OCI-LY1 (cell line): ENCODE measurements at regions not wholly inside any gene's neighbourhood (a gene's known extent, or its start where the extent isn't known, plus 50 kb on each side); places are given as distances from the start of the nearest gene placed in this dataset.

Source experiments
- H2AFZ ChIP-seq: fragments of 200-600 bp; sonication (generic), shearing (Covaris generic); 2 replicates; pipeline ENCODE4 v1.6.0; 2014; ENCODE audit warnings: antibody characterized with exemption, mild to moderate bottlenecking, low read length
- H3F3A ChIP-seq: fragments of 200-600 bp; sonication (generic), shearing (Covaris generic); 2 replicates; pipeline ENCODE4 v1.6.0; 2014; ENCODE audit warnings: mild to moderate bottlenecking, antibody characterized with exemption, low read length, moderate library complexity; ENCODE audit not compliant: insufficient read depth
- H3K27ac ChIP-seq: fragments of 200-600 bp; sonication (generic); 2 replicates; pipeline ENCODE4 v1.5.1; 2014; ENCODE audit warnings: low read length, mixed run types, mild to moderate bottlenecking, low read depth; ENCODE audit not compliant: poor library complexity, severe bottlenecking
- H3K27me3 ChIP-seq: fragments of 200-600 bp; sonication (generic); 2 replicates; pipeline ENCODE4 v1.6.0; 2014; ENCODE audit warnings: antibody characterized with exemption, mild to moderate bottlenecking, low read length, moderate library complexity; ENCODE audit not compliant: insufficient read depth
- H3K36me3 ChIP-seq: fragments of 200-600 bp; sonication (generic); 2 replicates; pipeline ENCODE4 v1.6.1; 2014; ENCODE audit warnings: mild to moderate bottlenecking, antibody characterized with exemption, low read length, moderate library complexity, mixed read lengths; ENCODE audit not compliant: insufficient read depth
- H3K4me1 ChIP-seq: fragments of 200-600 bp; sonication (generic); 2 replicates; pipeline ENCODE4 v1.5.1; 2014; ENCODE audit warnings: mild to moderate bottlenecking, low read length, moderate library complexity; ENCODE audit not compliant: insufficient read depth, severe bottlenecking
- H3K4me2 ChIP-seq: fragments of 200-600 bp; sonication (generic), shearing (Covaris generic); 2 replicates; pipeline ENCODE4 v1.6.1; 2014; ENCODE audit warnings: low read length
- H3K4me3 ChIP-seq: fragments of 200-600 bp; sonication (generic); 2 replicates; pipeline ENCODE4 v1.5.1; 2014; ENCODE audit warnings: low read length, low read depth, mild to moderate bottlenecking, mixed read lengths; ENCODE audit not compliant: poor library complexity, severe bottlenecking
- H3K79me2 ChIP-seq: fragments of 200-600 bp; shearing (Covaris generic); 2 replicates; pipeline ENCODE4 v1.6.1; 2016; ENCODE audit warnings: mixed run types, low read length, mixed read lengths; ENCODE audit not compliant: insufficient read depth
- H3K9ac ChIP-seq: fragments of 200-600 bp; sonication (generic), shearing (Covaris generic); 2 replicates; pipeline ENCODE4 v1.6.1; 2014; ENCODE audit warnings: mild to moderate bottlenecking, low read length, mixed read lengths
- H3K9me2 ChIP-seq: fragments of 200-600 bp; sonication (generic), shearing (Covaris generic); 2 replicates; pipeline ENCODE4 v1.6.1; 2014; ENCODE audit warnings: low read depth, mild to moderate bottlenecking, low read length, mixed read lengths
- H3K9me3 ChIP-seq: fragments of 200-600 bp; shearing (Covaris generic); 2 replicates; pipeline ENCODE4 v1.6.1; 2014; ENCODE audit warnings: low read length, mixed read lengths
- H4K20me1 ChIP-seq: fragments of 200-600 bp; sonication (generic), shearing (Covaris generic); 2 replicates; pipeline ENCODE4 v1.6.0; 2016; ENCODE audit warnings: mild to moderate bottlenecking, low read length; ENCODE audit not compliant: insufficient read depth
- EZH2 ChIP-seq: fragments of 200-600 bp; sonication (generic), shearing (Covaris generic); IDR thresholded peaks from 2 replicates; pipeline ENCODE4 v1.8.0; 2017; ENCODE audit warnings: borderline replicate concordance, mixed run types, mild to moderate bottlenecking, antibody characterized with exemption, low read length, moderate library complexity, mixed read lengths
- TF ChIP-seq, protein P1 (sequence below): fragments of 200-600 bp; sonication (generic), shearing (Covaris generic); IDR thresholded peaks from 2 replicates; pipeline ENCODE4 v1.5.1; 2017; ENCODE audit warnings: mild to moderate bottlenecking, antibody characterized with exemption, low read length, moderate library complexity, mixed read lengths

DNA sequence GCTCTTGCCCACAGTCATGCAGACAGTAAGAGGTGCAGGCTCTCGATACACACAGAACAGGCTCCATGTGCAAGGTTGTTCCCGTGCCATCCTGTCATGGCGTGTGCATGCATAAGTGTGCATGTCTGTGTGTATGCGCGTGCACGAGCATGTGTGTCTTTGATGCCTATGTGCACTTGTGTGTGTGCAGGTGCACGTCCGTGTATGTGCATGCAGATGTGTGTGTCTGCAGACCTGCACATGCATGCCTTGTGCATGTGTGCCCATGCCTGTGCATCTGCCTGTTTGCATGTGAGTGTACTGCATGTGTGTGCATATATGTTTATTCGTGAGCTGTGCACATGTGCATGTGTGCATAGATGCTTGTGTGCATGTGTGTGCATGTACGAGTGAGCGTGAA is 309.8 kb downstream of the TMEM121 start:
- no peaks in the 10 kb centered on the region for H3K27me3 ChIP-seq
- H3K4me1 ChIP-seq: no peaks in the 10 kb centered on the region
- TF ChIP-seq EZH2: no peak
- TF ChIP-seq, protein P1, sequence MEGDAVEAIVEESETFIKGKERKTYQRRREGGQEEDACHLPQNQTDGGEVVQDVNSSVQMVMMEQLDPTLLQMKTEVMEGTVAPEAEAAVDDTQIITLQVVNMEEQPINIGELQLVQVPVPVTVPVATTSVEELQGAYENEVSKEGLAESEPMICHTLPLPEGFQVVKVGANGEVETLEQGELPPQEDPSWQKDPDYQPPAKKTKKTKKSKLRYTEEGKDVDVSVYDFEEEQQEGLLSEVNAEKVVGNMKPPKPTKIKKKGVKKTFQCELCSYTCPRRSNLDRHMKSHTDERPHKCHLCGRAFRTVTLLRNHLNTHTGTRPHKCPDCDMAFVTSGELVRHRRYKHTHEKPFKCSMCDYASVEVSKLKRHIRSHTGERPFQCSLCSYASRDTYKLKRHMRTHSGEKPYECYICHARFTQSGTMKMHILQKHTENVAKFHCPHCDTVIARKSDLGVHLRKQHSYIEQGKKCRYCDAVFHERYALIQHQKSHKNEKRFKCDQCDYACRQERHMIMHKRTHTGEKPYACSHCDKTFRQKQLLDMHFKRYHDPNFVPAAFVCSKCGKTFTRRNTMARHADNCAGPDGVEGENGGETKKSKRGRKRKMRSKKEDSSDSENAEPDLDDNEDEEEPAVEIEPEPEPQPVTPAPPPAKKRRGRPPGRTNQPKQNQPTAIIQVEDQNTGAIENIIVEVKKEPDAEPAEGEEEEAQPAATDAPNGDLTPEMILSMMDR: no peak
- H3K9ac ChIP-seq: no peak overlapping the region
- H4K20me1 ChIP-seq: no peaks in the 10 kb centered on the region
- H3F3A ChIP-seq: no peaks in the 10 kb centered on the region
- no peaks in the 10 kb centered on the region; the same call in 1 of the 2 replicates for H3K36me3 ChIP-seq
- H3K27ac ChIP-seq: no peak overlapping the region
- H3K9me2 ChIP-seq: no peaks in the 10 kb centered on the region
- no peak overlapping the region for H2AFZ ChIP-seq
- no peak overlapping the region for H3K4me2 ChIP-seq
- no peaks in the 10 kb centered on the region for H3K9me3 ChIP-seq
- H3K79me2 ChIP-seq: no peaks in the 10 kb centered on the region
- no peak overlapping the region for H3K4me3 ChIP-seq

DNA sequence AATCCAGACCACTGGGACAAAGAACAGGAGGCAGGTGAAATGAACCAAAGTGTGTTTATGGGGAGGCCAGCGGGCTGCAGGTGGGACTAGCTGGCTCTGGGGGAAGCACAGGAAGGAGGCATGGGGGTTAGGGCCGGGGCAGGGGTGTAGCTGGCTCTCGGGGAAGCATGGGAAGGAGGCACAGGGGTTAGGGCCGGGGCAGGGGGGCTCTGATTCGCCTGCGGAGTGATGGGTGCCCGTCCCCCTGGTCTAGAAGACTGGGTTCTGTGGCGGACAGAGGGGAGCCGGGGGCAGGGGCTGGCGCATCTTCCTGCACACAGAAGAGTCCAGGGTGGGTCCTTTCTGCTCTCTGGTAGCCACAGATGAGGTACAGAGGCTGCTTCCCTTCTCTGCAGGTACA is 310.3 kb downstream of the TMEM121 start:
- Histone ChIP-seq H3K27me3 (no peaks in the 10 kb centered on the region), H3K4me2 (no peak overlapping the region), H3K9me2 (no peaks in the 10 kb centered on the region), H3K36me3 (no peaks in the 10 kb centered on the region; the same call in 1 of the 2 replicates), H3K9ac (no peak overlapping the region), H3K4me1 (no peaks in the 10 kb centered on the region), H3F3A (no peaks in the 10 kb centered on the region), H3K27ac (no peak overlapping the region), H3K4me3 (no peak overlapping the region), H2AFZ (no peak overlapping the region), H3K9me3 (no peaks in the 10 kb centered on the region), H3K79me2 (no peaks in the 10 kb centered on the region), H4K20me1 (no peaks in the 10 kb centered on the region)
- TF ChIP-seq, protein P1: no peak
- TF ChIP-seq EZH2: no peak

DNA sequence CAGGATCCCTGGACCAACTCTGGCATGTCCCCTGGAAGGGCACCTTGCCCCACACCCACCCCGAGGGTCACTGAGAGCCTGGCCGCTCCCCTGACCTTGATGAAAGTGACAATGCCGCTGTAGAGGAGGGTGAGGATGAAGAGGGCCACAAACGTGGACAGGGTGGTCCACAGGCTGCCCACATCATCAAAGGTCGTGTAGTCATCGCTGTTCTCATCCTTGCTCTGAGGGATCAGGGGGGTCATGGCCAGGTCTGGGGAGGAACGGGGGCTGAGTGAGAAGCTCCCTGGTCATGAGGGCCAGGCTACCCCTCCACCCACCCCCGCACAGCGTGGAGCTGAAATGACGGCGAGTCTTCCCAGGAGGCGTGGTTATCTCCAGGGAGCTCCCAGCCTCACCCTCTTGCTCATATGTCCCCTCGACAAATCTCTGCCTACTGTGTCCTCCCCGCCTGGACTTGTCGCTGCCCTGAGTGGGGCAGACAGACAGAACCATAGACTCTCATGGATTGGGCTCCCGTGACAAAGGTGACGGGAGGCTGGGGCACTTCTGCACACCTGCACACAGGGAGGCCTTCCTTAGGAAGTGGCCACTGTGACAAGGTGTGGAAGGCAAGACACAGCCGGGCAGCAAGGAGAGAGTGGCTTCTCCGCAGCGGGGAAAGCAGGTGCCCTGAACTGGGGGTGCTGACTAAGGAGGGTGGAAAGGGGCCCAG is 311.1 kb downstream of the TMEM121 start:
- no peaks in the 10 kb centered on the region for H3K27me3 ChIP-seq

More for the DNA sequence above, 311.1 kb downstream of the TMEM121 start:
- no peak overlapping the region for H3K4me2 ChIP-seq
- H3K9me2 ChIP-seq: no peaks in the 10 kb centered on the region
- H4K20me1 ChIP-seq: no peaks in the 10 kb centered on the region
- H3K9me3 ChIP-seq: no peaks in the 10 kb centered on the region
- H3K4me3 ChIP-seq: no peak overlapping the region
- H2AFZ ChIP-seq: no peak overlapping the region
- H3K9ac ChIP-seq: no peak overlapping the region
- no peak overlapping the region for H3K27ac ChIP-seq
- H3F3A ChIP-seq: no peaks in the 10 kb centered on the region
- no peak for TF ChIP-seq EZH2
- TF ChIP-seq, protein P1: no peak
- no peaks in the 10 kb centered on the region for H3K4me1 ChIP-seq
- H3K79me2 ChIP-seq: no peaks in the 10 kb centered on the region
- H3K36me3 ChIP-seq: no peaks in the 10 kb centered on the region; the same call in 1 of the 2 replicates
